ELR (cell line): ENCODE measurements at regions not wholly inside any gene's neighbourhood (a gene's known extent, or its start where the extent isn't known, plus 50 kb on each side); places are given as distances from the start of the nearest gene placed in this dataset.

ENCODE experiments used
- DNase-seq: peaks from one replicate; pipeline ENCODE4 v3.0.0-alpha.2; 2015; ENCODE audit warnings: low read depth

GRCh38 chr15:47639042-47639441, 78.3 kb upstream of the SEMA6D start:
- DNase-seq: no peak

DNA sequence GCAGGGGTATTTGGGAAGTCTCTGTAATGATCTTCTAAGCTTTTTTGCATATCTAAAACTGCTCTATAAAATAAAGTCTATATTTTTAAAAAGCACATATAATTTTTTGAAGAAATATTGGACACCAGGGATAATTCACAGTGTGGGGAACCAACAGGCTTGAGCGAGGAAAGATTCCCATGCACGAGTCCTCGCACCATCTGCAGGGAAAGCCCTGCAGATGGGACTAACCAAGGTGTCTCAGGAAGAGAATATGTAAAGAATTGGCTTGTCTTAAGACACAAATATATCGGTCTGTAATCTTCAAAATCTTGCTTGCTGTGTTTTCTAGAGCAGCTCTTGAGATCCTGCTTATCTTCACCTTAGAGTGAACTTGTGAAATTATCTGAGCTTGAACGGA, 77.2 kb upstream of the SEMA6D start:
- DNase-seq: no peak

DNA sequence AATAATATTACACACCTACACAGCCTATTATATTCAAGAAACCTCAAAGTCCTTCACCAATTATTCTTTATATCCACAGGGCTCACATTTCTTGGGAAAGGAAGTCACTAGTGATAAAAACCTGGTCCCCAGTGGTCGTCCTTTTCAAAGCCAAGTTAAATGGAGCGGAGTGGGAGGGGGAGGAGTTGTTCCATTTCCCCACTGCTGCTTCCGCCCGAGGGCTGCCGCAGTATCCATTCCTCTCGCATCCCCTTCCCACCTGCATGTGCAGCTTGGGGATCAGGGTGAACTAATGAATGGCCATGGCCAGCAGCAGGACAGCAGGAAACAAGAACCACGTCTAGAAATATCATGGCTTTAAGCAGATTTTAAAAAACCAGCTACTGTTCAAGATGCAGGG, 76.4 kb upstream of the SEMA6D start:
- DNase-seq: no peak

- no peak for DNase-seq
Observed at GRCh38 chr15:47644722-47645121, 72.6 kb upstream of the SEMA6D start.

GRCh38 chr15:47650564-47650963, 66.7 kb upstream of the SEMA6D start:
- DNase-seq: no peak

DNA sequence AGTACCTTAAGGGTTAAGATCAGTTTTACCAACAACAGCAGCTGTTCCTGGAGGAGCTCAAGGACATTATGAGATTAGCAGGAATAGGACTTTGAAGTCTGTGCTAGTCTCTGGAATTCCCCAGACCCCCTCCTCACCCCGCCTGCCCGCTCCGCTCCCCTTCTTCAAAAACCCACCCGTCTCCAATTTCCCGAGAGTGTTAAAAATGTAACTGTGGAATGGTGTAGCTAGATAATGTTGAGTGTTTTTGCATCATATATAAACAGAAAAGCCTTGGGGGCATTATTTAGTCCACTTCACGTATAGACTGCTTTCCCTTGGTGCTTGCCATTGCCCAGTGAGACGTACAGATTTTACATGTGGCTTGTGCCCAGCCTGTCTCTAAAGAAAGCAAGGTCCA, 65.0 kb upstream of the SEMA6D start:
- no peak for DNase-seq

DNA sequence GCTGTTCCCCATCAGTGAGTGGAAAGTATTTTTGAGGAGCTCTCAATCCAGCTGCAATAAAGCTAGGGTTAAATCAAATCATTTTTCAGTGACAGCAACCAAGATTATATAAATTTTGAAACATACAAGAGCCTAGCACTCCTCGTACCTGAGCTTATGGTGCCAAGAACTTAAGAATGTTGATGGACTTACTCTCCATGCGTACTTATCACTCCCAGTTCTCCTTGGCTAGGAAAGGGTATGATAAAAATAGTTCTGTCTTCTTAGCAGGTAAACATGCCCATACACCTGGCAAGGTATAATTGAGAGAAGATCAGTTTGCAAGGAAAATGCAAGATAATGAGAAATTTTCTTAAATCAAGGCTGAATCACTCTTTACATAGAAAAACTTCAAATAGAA, 64.5 kb upstream of the SEMA6D start:
- no peak for DNase-seq

GRCh38 chr15:47661661-47662180, 55.6 kb upstream of the SEMA6D start:
- no peak for DNase-seq

DNA sequence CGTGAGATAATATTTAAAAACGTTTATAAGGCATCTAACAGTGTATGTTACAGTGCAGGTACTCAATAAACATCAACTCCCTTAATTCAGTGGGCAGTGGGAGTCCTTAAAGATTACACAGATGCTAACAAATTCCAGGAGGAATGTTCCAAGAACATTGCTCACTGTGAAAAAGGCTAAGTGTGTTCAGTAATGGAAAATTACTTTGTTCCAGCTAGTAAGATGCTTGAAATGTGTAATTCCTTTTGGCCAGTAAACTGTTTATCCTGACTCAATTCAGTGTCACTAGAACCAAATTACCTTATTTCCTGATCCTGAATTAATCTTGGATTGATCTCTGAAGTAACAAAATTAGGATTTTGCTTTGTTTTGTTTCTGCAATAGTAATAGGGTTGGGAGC, 54.2 kb upstream of the SEMA6D start:
- DNase-seq: peak; percentile 37
